Gastrocnemius medialis (tissue), 4 donors: ENCODE measurements at regions not wholly inside any gene's neighbourhood (a gene's known extent, or its start where the extent isn't known, plus 50 kb on each side); places are given as distances from the start of the nearest gene placed in this dataset.

Experiments
- CTCF ChIP-seq, 5 experiments: fragments of 450-650 bp in 3 of 5; fragments of 200-600 bp in 2 of 5; sonication (generic) in 2 of 5; IDR thresholded peaks in 4 of 5; conservative IDR thresholded peaks in 1 of 5; 1 replicate in 4 of 5; 2 replicates in 1 of 5; pipeline ENCODE4 v1.5.1; 2016 to 2019; ENCODE audit warnings: antibody characterized with exemption in 5 of 5, mild to moderate bottlenecking in 3 of 5, moderate library complexity in 3 of 5
- POLR2A ChIP-seq, 2 donors: fragments of 450-650 bp; IDR thresholded peaks; one replicate each; pipeline ENCODE4 v1.6.1; 2017; ENCODE audit warnings: antibody characterized with exemption in 2 of 2, mild to moderate bottlenecking in 2 of 2, moderate library complexity in 2 of 2

- TF ChIP-seq CTCF (IDR thresholded peaks at IDR 0.05 in 4 of 5, conservative IDR thresholded peaks at IDR 0.05 in 1 of 5), result no peak
- TF ChIP-seq POLR2A (IDR thresholded peaks at IDR 0.05), result no peak
Observed at GRCh38 chr22:49323751-49324415, 503.8 kb downstream of the BRD1 start.
